ENCODE measurements at regions not wholly inside any gene's neighbourhood (a gene's known extent, or its start where the extent isn't known, plus 50 kb on each side); places are given as distances from the start of the nearest gene placed in this dataset.

GRCh38 chr20:1835186-1836035 is 59.8 kb upstream of the SIRPA start:
- TF ChIP-seq, protein P1, sequence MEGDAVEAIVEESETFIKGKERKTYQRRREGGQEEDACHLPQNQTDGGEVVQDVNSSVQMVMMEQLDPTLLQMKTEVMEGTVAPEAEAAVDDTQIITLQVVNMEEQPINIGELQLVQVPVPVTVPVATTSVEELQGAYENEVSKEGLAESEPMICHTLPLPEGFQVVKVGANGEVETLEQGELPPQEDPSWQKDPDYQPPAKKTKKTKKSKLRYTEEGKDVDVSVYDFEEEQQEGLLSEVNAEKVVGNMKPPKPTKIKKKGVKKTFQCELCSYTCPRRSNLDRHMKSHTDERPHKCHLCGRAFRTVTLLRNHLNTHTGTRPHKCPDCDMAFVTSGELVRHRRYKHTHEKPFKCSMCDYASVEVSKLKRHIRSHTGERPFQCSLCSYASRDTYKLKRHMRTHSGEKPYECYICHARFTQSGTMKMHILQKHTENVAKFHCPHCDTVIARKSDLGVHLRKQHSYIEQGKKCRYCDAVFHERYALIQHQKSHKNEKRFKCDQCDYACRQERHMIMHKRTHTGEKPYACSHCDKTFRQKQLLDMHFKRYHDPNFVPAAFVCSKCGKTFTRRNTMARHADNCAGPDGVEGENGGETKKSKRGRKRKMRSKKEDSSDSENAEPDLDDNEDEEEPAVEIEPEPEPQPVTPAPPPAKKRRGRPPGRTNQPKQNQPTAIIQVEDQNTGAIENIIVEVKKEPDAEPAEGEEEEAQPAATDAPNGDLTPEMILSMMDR (IDR thresholded peaks at IDR 0.05): no peak
- no peak for TF ChIP-seq POLR2A (IDR thresholded peaks at IDR 0.05)

Measured in Peyer's patch (tissue), 4 donors.